ENCODE measurements at regions not wholly inside any gene's neighbourhood (a gene's known extent, or its start where the extent isn't known, plus 50 kb on each side); places are given as distances from the start of the nearest gene placed in this dataset.

DNA sequence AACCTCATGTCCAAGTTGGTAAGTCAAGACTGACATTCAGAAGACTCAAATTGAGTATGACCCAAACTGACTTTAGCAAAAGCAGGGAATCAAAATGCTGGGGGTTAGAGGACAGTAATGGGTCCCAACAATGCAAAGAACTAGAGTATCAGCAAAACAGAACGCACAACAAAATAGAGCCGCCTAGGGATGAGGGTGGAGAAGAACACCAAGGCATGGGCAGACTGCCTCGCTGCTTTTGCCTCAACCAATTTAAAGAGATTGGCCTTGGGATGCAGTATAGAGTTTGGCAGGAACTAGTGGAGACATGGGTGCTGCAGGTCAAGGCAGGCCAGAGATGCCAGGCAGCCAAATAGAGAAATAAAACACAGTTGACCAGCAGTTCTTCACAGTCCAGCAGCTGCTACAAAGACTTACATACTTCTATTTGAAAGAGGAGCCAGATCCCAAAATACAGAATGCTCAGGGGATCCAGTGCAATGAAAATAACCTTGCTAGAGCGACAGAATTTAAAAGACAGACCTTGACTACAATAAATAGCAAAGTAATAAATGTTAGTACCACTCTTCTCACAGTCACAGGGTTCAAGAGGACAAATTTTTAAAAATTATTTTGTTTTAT is 83.9 kb upstream of the NIPBL start:
- TF ChIP-seq CTCF (IDR thresholded peaks at IDR 0.05) (no peak), POLR2A (IDR thresholded peaks at IDR 0.05) (no peak), POLR2AphosphoS5 (IDR thresholded peaks at IDR 0.05) (no peak)
